AG04450 (cell line): ENCODE measurements at regions not wholly inside any gene's neighbourhood (a gene's known extent, or its start where the extent isn't known, plus 50 kb on each side); places are given as distances from the start of the nearest gene placed in this dataset.

Source experiments
- CTCF ChIA-PET: fragments of 300-600, 350-600 bp; formaldehyde crosslinking; extraction: SDS; loops from one replicate; lab custom pipeline; 2022; ENCODE audit warnings: antibody characterized with exemption, inconsistent platforms; lab: Charles Lee
- POLR2A ChIA-PET: fragments of 350-600 bp; formaldehyde crosslinking; extraction: SDS; loops from one replicate; lab custom pipeline; 2021; ENCODE audit warnings: antibody characterized with exemption, inconsistent platforms; lab: Yijun Ruan, JAX
- DNase-seq: peaks from one replicate; pipeline ENCODE4 v3.0.0-alpha.2; 2011; ENCODE audit warnings: low read depth, low spot score
- H3K27ac ChIP-seq: one replicate; pipeline ENCODE4 v1.5.1; 2012; ENCODE audit warnings: low read depth, low read length, control low read depth
- H3K27me3 ChIP-seq: one replicate; pipeline ENCODE4 v1.6.0; 2012; ENCODE audit warnings: low read length; ENCODE audit not compliant: control insufficient read depth, insufficient read depth
- H3K4me3 ChIP-seq: 2 replicates; pipeline ENCODE4 v1.5.1; 2011; ENCODE audit warnings: mild to moderate bottlenecking, low read depth, low read length, control low read depth
- H3K9me3 ChIP-seq: 2 replicates; pipeline ENCODE4 v1.5.1; 2012; ENCODE audit warnings: low read length; ENCODE audit not compliant: control insufficient read depth, insufficient read depth
- TF ChIP-seq, protein P1 (sequence below): IDR thresholded peaks from 2 replicates; pipeline ENCODE4 v1.5.1; 2011; ENCODE audit warnings: low read depth, low read length, control low read depth, inconsistent platforms

DNA sequence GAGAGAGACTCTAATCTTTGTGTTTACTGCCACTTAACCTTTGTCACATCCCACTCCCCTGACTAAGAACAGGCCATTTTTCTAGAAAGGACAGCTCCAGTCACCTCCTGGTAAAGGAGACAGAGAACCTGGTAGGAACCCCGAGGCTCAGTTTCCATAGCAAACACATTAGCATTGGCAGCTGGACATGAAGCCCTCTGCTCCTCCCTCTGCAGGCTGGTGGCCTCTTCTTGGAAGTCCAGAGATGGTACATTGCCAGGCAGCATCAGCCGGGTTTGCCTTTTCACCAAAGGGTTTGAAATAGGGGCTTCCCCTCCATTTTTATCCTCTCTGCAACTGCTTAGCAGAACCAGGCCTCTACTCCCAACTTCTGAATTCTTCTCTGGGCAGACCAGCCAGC is 213.4 kb upstream of the SEMA6D start:
- no peak overlapping the region for H3K4me3 ChIP-seq
- no peaks in the 10 kb centered on the region for H3K27me3 ChIP-seq
- no peak for DNase-seq
- no peaks in the 10 kb centered on the region for H3K9me3 ChIP-seq
- no peak overlapping the region for H3K27ac ChIP-seq
- ChIA-PET CTCF (no interaction called here), POLR2A (no interaction called here)
- TF ChIP-seq, protein P1, sequence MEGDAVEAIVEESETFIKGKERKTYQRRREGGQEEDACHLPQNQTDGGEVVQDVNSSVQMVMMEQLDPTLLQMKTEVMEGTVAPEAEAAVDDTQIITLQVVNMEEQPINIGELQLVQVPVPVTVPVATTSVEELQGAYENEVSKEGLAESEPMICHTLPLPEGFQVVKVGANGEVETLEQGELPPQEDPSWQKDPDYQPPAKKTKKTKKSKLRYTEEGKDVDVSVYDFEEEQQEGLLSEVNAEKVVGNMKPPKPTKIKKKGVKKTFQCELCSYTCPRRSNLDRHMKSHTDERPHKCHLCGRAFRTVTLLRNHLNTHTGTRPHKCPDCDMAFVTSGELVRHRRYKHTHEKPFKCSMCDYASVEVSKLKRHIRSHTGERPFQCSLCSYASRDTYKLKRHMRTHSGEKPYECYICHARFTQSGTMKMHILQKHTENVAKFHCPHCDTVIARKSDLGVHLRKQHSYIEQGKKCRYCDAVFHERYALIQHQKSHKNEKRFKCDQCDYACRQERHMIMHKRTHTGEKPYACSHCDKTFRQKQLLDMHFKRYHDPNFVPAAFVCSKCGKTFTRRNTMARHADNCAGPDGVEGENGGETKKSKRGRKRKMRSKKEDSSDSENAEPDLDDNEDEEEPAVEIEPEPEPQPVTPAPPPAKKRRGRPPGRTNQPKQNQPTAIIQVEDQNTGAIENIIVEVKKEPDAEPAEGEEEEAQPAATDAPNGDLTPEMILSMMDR: no peak

DNA sequence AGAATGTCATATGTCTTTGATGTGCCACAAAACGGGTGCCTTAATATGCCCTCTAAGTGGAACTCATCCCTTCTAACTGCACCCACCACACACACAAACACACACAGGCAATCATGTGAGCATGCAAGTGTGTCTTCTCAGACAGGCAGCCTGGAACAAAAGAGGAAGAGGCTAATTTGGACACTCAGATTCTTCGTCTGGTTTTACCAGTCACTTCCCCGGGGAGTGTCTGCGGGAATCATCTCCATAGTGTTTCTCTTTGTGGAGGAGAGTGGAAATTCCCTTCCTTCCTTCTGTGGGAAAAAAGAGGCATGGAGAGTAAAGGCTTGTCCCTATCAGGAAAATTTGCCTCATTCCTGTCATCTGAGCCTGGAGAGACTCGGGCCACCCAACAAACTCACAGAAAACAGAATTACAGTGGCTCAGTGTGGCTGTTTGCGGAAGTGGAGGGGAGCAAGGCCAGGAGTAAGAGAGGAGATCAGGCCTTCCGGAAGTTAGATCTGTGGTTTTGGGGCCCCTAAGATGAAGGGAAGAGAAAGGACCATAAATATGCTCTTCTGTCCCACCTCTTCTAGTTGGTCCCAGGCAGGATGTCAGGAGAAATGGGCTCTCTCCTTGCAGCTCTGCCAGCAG is 212.6 kb upstream of the SEMA6D start:
- TF ChIP-seq, protein P1: no peak
- no peak for DNase-seq
- no peak overlapping the region for H3K27ac ChIP-seq
- no peaks in the 10 kb centered on the region for H3K9me3 ChIP-seq
- ChIA-PET POLR2A (no interaction called here), CTCF (no interaction called here)
- no peak overlapping the region for H3K4me3 ChIP-seq
- H3K27me3 ChIP-seq: no peaks in the 10 kb centered on the region

DNA sequence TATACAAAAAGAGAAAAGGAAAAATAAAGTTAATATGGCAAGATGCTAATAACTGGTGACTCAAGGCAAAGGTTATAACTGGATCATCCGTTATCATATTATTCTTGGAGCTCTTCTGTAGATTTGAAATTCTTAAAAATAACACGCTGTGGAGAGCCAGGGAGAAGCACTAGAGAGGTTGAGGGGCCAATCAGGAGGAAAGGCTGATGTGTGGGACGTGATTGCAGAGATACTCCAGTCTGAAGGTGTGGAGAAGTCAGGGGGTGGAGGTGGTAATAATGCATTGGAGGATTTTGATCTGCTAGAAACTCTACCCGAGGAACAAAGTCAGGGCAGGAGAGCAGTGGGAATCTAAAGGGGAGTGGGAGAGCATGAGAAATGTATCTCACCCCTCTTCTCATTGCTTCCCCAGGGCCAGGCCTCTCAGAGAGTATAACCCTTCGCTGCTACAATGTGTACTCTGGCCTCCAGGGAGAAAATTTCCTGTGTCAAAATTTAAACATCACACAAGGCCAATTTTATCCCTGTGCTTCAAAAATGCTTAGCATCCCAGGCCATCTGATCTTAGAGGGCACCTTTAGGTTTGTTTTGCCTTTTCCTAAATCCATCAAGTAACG is 211.5 kb upstream of the SEMA6D start:
- Histone ChIP-seq H3K9me3 (no peaks in the 10 kb centered on the region), H3K27me3 (no peaks in the 10 kb centered on the region), H3K27ac (no peak overlapping the region), H3K4me3 (no peak overlapping the region)
- TF ChIP-seq, protein P1: no peak
- POLR2A ChIA-PET: no interaction called here
- DNase-seq: no peak
- CTCF ChIA-PET: no interaction called here

DNA sequence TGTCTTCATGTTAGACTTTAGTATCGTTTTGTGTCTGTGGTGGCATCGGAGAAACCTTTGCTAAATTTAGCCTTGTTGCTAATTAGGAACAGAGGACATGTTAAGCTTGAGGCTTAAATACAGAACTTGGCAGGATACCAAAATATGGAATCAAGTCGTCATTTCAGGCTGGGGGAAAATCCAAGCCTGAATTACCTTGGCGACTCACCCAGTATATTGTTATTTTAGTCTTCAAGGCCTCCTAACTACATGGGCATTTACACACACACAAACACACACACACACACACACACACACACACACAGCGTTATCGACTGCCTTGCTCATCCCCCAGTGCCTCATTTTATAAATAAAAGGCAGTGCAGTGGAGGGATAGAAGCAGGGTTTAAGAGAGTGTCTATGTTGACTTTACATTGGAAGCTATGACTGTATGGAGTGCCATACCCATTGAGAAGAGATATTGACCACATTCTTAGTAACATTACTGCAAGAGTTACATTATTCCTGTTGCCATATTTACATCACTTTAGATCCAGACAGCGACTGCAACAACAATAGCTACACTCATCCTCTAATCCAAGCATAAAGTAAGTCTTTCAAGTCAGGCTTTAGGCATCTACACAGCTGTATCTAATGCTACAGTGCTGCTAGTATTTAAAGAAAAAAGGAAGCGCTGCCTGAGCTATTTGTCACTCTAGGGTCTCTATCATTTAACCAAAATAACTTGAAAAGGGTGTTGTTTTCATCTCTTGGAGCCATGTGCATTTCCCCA is 210.8 kb upstream of the SEMA6D start:
- TF ChIP-seq, protein P1: no peak
- H3K4me3 ChIP-seq: no peak overlapping the region
- ChIA-PET POLR2A (no interaction called here), CTCF (interaction anchor here (1.8 kb wide), 1 partner anchor 310 kb away, joined by 8 read pairs; no protein-coding TSS in a partner anchor)
- DNase-seq: no peak
- no peaks in the 10 kb centered on the region for H3K9me3 ChIP-seq
- no peak overlapping the region for H3K27ac ChIP-seq
- no peaks in the 10 kb centered on the region for H3K27me3 ChIP-seq
